NCI-H460 (cell line): ENCODE measurements at regions not wholly inside any gene's neighbourhood (a gene's known extent, or its start where the extent isn't known, plus 50 kb on each side); places are given as distances from the start of the nearest gene placed in this dataset.
"Not testable (repeated sequence)": the region's sequence is repeated elsewhere in the genome, so short reads cannot be mapped to it uniquely, and the experiment has no call there.

Experiments used
- DNase-seq: peaks from one replicate; pipeline ENCODE4 v3.0.0-alpha.2; 2016; ENCODE audit warnings: low read depth; ENCODE audit errors: extremely low read depth

- DNase-seq = no peak
These were observed 137.5 kb downstream of the FAM76B start for GRCh38 chr11:95652002-95652472.

- DNase-seq = no peak
These were observed 139.3 kb downstream of the FAM76B start for GRCh38 chr11:95650276-95650675.

GRCh38 chr11:95647871-95648270 lies 141.7 kb downstream of the FAM76B start:
- DNase-seq = no peak

GRCh38 chr11:95647355-95647754 lies 142.2 kb downstream of the FAM76B start:
- no peak for DNase-seq

- DNase-seq = no peak
These were observed 148.1 kb downstream of the FAM76B start for GRCh38 chr11:95641495-95641894.

- DNase-seq = no peak
These were observed 151.1 kb downstream of the FAM76B start for GRCh38 chr11:95638501-95638900.

GRCh38 chr11:95625164-95625900 lies 164.2 kb downstream of the FAM76B start:
- DNase-seq = no peak

GRCh38 chr11:95616256-95616804 lies 173.3 kb downstream of the FAM76B start:
- no peak for DNase-seq

- DNase-seq = no peak
These were observed 177.8 kb downstream of the FAM76B start for GRCh38 chr11:95611827-95612226.

- not testable (repeated sequence) for DNase-seq
These were observed 179.4 kb downstream of the FAM76B start for GRCh38 chr11:95610185-95610584.

GRCh38 chr11:95608093-95608492 lies 181.5 kb downstream of the FAM76B start:
- DNase-seq = no peak

- DNase-seq = no peak
These were observed 182.8 kb downstream of the FAM76B start for GRCh38 chr11:95606824-95607223.

GRCh38 chr11:95605271-95605940 lies 184.2 kb downstream of the FAM76B start:
- no peak for DNase-seq

GRCh38 chr11:95599959-95600586 lies 189.5 kb downstream of the FAM76B start:
- no peak for DNase-seq

- DNase-seq = no peak
These were observed 193.6 kb downstream of the FAM76B start for GRCh38 chr11:95595973-95596489.

GRCh38 chr11:95595541-95595940 lies 194.0 kb downstream of the FAM76B start:
- no peak for DNase-seq

- no peak for DNase-seq
These were observed 196.5 kb downstream of the FAM76B start for GRCh38 chr11:95593111-95593510.

- DNase-seq = no peak
These were observed 197.1 kb downstream of the FAM76B start for GRCh38 chr11:95592471-95592870.

- DNase-seq = no peak
These were observed 199.5 kb downstream of the FAM76B start for GRCh38 chr11:95589893-95590612.

GRCh38 chr11:95588821-95589220 lies 200.8 kb downstream of the FAM76B start:
- no peak for DNase-seq

- DNase-seq = no peak
These were observed 202.9 kb downstream of the FAM76B start for GRCh38 chr11:95586661-95587060.
